Fibroblast of mammary gland (primary cell): ENCODE measurements at regions not wholly inside any gene's neighbourhood (a gene's known extent, or its start where the extent isn't known, plus 50 kb on each side); places are given as distances from the start of the nearest gene placed in this dataset.
"Not testable (repeated sequence)": the region's sequence is repeated elsewhere in the genome, so short reads cannot be mapped to it uniquely, and the experiment has no call there.

Source experiments
- DNase-seq: peaks from one replicate; pipeline ENCODE4 v3.0.0-alpha.2; 2010; ENCODE audit warnings: low read depth
- H3K4me3 ChIP-seq: 2 replicates; pipeline ENCODE4 v1.5.1; 2011; ENCODE audit warnings: low read depth, mild to moderate bottlenecking, low read length, moderate library complexity; ENCODE audit not compliant: control insufficient read depth
- CTCF ChIP-seq: conservative IDR thresholded peaks from 2 replicates; pipeline ENCODE4 v1.5.1; 2011; ENCODE audit warnings: low read depth, low read length, inconsistent platforms; ENCODE audit not compliant: control insufficient read depth, insufficient read depth

- DNase-seq, H3K4me3 ChIP-seq: not testable (repeated sequence)
- TF ChIP-seq CTCF = peak; percentile 51
These were observed 241.8 kb upstream of the FRG2C start for GRCh38 chr3:75422101-75422945.

DNA sequence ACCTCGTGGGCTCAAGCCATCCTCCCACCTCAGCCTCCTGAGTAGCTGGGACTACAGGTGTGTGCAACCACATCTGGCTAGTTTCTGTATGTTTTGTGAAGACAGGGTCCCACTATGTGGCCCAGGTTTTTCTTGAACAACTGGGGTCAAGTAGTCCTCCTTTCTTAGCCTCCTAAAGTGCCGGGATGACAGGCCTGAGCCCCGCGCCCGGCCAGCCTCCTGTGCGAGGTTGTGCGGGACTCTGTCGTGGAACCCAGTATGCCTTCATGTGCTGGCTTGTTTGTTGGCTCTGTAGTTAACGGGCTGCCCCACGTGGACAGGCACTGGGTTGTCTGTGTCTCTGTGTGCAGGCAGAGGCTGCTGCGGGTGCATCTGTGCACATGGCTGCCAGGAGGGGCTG is 238.7 kb upstream of the FRG2C start:
- not testable (repeated sequence) for DNase-seq, H3K4me3 ChIP-seq

- not testable (repeated sequence) for DNase-seq
These were observed 236.6 kb upstream of the FRG2C start for GRCh38 chr3:75427486-75427885.

DNA sequence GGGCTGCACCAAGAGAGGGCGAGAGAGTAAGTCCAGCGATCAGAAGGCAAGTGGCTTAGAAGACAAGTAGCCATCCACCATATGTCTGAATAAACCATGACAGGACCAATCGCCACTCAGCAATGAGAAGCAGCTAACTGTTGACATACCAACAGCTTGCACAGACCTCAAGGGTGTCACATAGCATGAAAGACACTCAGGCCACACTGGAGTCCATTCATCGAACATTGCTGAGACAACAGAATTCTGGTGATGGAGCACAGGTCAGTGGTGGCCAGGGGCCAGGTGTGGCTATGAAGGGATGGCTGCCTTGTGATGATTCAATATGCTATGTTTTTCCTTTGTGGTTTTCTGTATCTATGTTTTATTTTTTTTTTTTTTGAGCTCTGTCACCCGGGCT is 236.2 kb upstream of the FRG2C start:
- DNase-seq = peak; percentile 12
- not testable (repeated sequence) for H3K4me3 ChIP-seq

More at GRCh38 chr3:75427486-75427885, 236.6 kb upstream of the FRG2C start:
- not testable (repeated sequence) for H3K4me3 ChIP-seq

DNA sequence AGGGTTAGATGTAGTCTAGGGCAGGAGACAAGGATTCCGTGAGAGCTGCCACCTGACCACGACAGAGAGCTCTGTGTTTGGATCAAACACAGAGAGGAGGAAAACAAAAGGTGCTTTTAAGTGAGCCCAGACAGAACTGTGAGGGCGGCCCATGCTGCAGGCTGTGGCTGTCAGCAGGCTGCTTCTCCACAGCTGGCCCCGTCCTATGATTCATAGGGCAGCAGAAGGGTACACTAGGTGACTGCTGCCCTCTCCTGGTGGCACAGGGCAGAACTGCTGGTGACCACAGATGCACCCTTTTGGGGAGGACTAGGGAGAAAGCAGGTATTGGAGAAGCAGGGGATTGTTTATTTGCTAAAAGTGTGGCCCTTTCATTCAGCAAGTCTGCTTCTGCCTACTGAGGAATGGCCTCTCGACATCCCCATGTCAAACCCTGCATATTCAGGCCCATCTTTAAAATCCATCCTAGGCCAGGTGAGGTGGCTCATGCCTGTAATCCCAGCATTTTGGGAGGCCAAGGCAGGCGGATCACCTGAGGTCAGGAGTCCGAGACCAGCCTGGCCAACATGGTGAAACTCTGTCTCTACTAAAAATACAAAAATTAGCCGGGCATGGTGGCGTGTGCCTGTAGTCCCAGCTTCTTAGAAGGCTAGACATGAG is 234.4 kb upstream of the FRG2C start:
- not testable (repeated sequence) for H3K4me3 ChIP-seq
- DNase-seq = peak; percentile 71
- peak; percentile 62 for TF ChIP-seq CTCF

DNA sequence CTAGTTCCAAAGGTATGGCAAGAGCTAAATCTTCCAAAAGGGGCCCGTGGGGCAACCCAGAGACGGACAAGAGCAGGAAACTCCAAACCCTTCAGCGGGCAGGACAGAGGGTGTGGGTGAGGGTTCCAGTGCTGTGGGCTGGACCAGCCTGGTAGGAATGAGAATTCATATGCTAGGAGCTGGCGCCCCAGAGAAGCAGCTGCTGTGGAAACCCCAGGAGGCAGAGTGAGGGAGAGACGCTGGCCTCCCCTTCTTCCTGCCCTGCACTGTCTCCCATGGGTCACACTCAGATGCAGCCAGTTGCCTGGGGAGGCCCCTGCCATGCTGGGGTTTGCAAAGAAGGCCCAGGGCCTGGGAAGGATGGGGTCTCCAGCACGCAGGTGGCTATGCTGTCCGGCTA is 233.7 kb upstream of the FRG2C start:
- not testable (repeated sequence) for H3K4me3 ChIP-seq, DNase-seq

DNA sequence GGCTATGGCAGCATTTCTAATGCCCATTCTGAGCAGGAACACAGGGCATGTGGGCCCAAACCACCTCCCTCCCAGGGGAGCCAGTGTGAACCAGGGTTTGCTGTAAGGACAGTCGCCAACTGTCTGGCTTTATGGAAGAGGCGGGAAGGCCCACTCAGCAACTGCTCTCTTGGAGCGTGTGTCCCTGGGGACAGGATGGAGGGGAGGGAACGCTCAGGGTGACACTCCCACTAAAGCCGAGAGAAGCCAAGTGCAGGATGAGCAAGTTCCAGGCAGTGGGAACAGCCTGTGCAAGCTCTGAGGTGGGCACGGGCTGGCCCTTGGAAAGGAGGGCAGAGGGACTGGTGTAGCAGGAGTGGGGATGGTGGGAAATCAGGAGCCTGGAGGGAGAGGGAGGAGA is 233.0 kb upstream of the FRG2C start:
- not testable (repeated sequence) for DNase-seq, H3K4me3 ChIP-seq

DNA sequence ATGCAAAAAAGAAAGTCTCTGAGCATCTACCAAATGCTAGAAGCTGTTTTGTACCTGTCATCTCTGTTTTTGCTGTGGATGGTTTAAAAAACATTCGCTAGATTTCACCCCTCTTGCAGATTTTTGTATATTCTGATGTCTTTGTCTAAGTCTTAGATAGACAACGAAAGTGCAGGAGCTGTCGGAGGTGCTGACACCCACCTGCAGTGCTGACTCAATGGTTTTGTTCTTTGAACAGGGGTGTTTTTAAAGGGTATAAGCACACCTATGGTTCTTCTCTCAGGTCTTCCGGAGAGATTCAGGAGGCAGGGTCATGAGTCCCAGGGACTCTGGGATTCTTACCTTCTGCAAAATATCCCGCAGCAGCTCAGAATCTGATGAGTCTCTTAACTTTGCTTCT is 231.7 kb upstream of the FRG2C start:
- not testable (repeated sequence) for DNase-seq, H3K4me3 ChIP-seq

DNA sequence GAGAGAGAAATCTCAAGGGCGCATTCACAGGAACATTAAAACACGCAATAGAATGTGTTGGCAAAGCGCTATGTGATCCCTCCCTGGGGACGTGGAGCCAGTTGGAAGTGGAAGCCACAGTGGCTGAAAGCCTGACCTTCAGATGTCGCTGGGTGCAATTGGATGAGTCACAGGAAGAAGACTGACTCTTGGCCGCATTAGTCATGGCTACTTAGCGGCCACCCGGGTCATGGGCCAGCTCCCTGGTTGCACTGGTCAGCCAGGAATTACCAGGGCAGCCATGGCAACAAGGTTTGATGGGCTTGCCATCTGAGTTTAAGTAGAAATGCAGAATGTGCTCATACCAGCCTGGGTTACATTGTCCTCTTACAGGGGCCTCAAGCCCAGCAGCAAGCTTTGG is 231.2 kb upstream of the FRG2C start:
- DNase-seq = peak; percentile 98
- not testable (repeated sequence) for H3K4me3 ChIP-seq

DNA sequence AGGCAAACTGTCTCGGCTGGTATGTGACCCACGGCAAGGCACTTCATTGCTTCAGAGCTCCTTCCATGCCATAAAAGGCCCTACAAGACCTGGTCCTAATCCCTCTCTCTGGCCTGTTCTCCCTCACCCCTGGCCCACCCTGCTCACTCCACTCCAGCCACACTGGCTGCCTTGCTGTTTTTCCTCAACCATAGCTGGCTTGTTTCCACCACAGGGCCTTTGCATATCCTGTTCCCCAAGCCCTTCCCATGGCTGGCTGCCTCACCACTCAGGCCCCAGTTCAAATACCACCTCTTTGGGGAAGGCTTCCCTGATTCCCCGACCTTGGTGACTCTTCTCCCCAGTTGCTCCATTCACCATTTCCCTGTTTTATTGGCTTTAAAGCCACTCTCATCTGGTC is 230.8 kb upstream of the FRG2C start:
- not testable (repeated sequence) for DNase-seq, H3K4me3 ChIP-seq

- H3K4me3 ChIP-seq = peak overlapping the region; percentile 61
- DNase-seq = peak; percentile 82
These were observed 229.7 kb upstream of the FRG2C start for GRCh38 chr3:75434276-75434912.

DNA sequence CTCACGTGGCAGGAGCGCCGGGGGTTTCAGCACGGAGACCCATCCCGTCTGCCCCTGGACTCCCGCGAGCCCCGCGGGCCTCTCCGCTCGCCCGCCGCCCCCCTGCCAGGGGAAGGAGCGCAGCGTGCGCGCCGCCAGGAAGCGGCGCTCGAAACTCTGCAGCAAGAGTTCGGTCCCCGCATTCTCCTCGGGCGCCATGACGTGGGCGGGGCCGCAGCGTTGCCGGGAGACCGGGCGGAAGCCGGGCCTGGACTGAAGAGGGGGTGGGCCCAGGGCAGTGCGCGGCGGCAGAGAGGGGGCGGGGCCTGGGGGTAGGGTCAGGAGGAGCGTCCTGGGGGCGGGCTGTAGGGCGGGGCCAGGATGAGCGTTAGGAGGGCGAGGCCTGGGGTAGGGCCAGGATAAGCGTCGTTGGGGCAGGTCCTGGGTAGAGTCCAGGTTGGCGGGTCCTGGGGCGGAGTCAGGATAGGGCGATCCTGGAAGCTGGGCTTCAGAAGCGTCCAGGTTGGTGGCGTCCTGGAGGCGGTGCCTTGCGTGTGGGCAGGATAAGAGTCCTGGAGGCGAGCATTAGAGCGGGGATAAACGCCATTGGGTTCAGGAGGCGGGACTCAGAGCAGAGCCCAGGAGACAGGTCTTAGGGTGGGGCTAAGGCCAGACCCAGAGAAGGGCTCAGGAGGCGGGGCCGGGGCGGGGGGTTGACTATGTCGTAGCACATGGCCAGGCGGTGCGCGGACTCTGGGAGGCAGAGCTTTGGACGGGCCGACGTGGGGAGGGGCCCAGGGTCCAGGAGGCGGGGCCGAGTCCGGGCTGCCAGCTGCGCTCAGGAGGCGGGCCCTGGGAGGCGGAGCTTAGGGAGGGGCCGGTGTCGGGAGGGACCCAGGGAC is 229.0 kb upstream of the FRG2C start:
- peak overlapping the region; percentile 61 for H3K4me3 ChIP-seq
- peak; percentile 97 for DNase-seq

DNA sequence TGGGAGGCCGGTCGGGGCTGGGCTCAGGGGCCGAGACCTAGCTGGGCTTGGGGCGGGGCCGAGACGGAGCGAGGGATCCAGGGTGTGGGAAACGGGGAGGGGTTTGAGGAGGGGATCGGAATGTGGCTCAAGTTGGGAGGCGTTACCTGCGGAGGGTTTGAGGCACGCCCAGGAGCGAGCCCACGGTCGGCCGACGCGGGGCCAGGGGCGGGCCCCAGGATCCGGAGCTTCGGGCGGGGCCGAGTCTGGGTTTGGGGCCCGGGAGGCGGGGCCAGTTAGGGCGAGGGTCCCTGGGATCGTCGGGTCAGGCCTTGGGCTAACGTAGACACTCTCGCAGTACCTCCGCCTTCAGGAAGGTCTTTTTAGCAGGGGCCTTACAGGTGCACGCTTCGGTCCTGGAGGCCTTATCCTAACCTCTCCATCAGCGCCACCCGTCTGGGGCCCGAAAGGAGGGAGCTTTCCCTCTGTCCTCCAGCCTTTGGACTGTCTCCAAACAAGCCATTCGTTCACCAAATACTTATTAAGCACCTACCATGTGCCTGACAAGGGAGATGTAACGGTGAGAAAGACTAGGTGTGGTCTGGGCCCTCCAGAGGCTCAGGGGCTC is 228.2 kb upstream of the FRG2C start:
- DNase-seq = not testable (repeated sequence)
- peak overlapping the region; percentile 46 for H3K4me3 ChIP-seq

GRCh38 chr3:75440986-75441385 is 223.1 kb upstream of the FRG2C start:
- not testable (repeated sequence) for DNase-seq, H3K4me3 ChIP-seq

DNA sequence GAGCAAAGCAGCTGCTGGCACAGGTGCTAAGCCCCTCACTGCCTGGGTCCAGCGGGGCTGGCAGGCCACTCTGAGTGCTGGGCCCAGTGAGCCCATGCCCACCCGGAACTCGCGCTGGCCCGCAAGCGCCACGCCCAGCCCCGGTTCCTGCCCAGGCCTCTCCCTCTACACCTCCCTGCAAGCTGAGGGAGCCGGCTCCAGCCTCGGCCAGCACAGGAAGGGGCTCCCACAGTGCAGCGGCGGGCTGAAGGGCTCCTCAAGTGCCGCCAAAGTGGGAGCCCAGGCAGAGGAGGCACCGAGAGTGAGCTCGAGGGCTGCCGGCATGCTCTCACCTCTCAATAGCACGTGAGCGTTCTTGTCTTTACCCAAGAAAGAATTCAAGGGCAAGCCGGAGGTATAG is 219.5 kb upstream of the FRG2C start:
- not testable (repeated sequence) for DNase-seq, H3K4me3 ChIP-seq
